Activated CD4-positive, alpha-beta T cell treated with anti-CD3 and anti-CD28 coated beads, Interleukin-2, amount 50 U/mL, for 1 hour (primary cell): ENCODE measurements at regions not wholly inside any gene's neighbourhood (a gene's known extent, or its start where the extent isn't known, plus 50 kb on each side); places are given as distances from the start of the nearest gene placed in this dataset.
"Not testable (repeated sequence)": the region's sequence is repeated elsewhere in the genome, so short reads cannot be mapped to it uniquely, and the experiment has no call there.

Experiments used
- DNase-seq: peaks from one replicate; pipeline ENCODE4 v3.0.0-alpha.2; 2020

GRCh38 chr13:39895254-39895653, 239.8 kb downstream of the COG6 start:
- DNase-seq: no peak

GRCh38 chr13:39897636-39898035, 242.2 kb downstream of the COG6 start:
- DNase-seq: no peak

- no peak for DNase-seq
Measured at GRCh38 chr13:39900106-39900750, 244.8 kb downstream of the COG6 start.

GRCh38 chr13:39904959-39905358, 249.5 kb downstream of the COG6 start:
- DNase-seq: no peak

- no peak for DNase-seq
Measured at GRCh38 chr13:39909634-39910033, 254.2 kb downstream of the COG6 start.

- no peak for DNase-seq
Measured at GRCh38 chr13:39910041-39910440, 254.6 kb downstream of the COG6 start.

GRCh38 chr13:39910833-39911232, 255.4 kb downstream of the COG6 start:
- DNase-seq: no peak

GRCh38 chr13:39913339-39913738, 257.9 kb downstream of the COG6 start:
- no peak for DNase-seq

GRCh38 chr13:39913928-39914327, 258.5 kb downstream of the COG6 start:
- no peak for DNase-seq

GRCh38 chr13:39915418-39915817, 260.0 kb downstream of the COG6 start:
- DNase-seq: no peak

- DNase-seq: no peak
Measured at GRCh38 chr13:39916330-39916729, 260.9 kb downstream of the COG6 start.

GRCh38 chr13:39918620-39919236, 263.3 kb downstream of the COG6 start:
- no peak for DNase-seq

- DNase-seq: no peak
Measured at GRCh38 chr13:39920613-39921012, 265.2 kb downstream of the COG6 start.

- DNase-seq: no peak
Measured at GRCh38 chr13:39926345-39926744, 270.9 kb downstream of the COG6 start.

- no peak for DNase-seq
Measured at GRCh38 chr13:39928261-39928660, 272.8 kb downstream of the COG6 start.

- DNase-seq: no peak
Measured at GRCh38 chr13:39929583-39929982, 274.1 kb downstream of the COG6 start.

- DNase-seq: no peak
Measured at GRCh38 chr13:39930060-39930459, 274.6 kb downstream of the COG6 start.

- DNase-seq: no peak
Measured at GRCh38 chr13:39930544-39931444, 275.3 kb downstream of the COG6 start.

GRCh38 chr13:39931505-39931904, 276.0 kb downstream of the COG6 start:
- no peak for DNase-seq

- DNase-seq: not testable (repeated sequence)
Measured at GRCh38 chr13:39932514-39932913, 277.1 kb downstream of the COG6 start.

- no peak for DNase-seq
Measured at GRCh38 chr13:39935155-39935554, 279.7 kb downstream of the COG6 start.

- DNase-seq: no peak
Measured at GRCh38 chr13:39938596-39938995, 283.1 kb downstream of the COG6 start.

- no peak for DNase-seq
Measured at GRCh38 chr13:39941236-39941635, 285.8 kb downstream of the COG6 start.
